Chondrocyte (in vitro differentiated cells): ENCODE measurements at regions not wholly inside any gene's neighbourhood (a gene's known extent, or its start where the extent isn't known, plus 50 kb on each side); places are given as distances from the start of the nearest gene placed in this dataset.

ENCODE experiments used
- DNase-seq: peaks from one replicate; pipeline ENCODE4 v3.0.0; 2021; ENCODE audit warnings: mixed read lengths, low spot score
- H3K27ac Mint-ChIP-seq: one replicate; pipeline ENCODE4 v1.8.0; 2021; ENCODE audit warnings: mild to moderate bottlenecking, moderate library complexity, mixed read lengths; ENCODE audit not compliant: unreplicated experiment
- H3K27me3 Mint-ChIP-seq: 2 replicates; pipeline ENCODE4 v1.8.0; 2021; ENCODE audit warnings: low read depth, mixed read lengths
- H3K36me3 Mint-ChIP-seq: 2 replicates; pipeline ENCODE4 v1.8.0; 2021; ENCODE audit warnings: low read depth, mixed read lengths
- H3K4me1 Mint-ChIP-seq: 2 replicates; pipeline ENCODE4 v1.8.0; 2021; ENCODE audit warnings: low read depth, mild to moderate bottlenecking, mixed read lengths
- H3K4me3 Mint-ChIP-seq: one replicate; pipeline ENCODE4 v1.8.0; 2021; ENCODE audit warnings: mild to moderate bottlenecking, moderate library complexity, mixed read lengths; ENCODE audit not compliant: unreplicated experiment
- H3K9me3 Mint-ChIP-seq: 2 replicates; pipeline ENCODE4 v1.8.0; 2021; ENCODE audit warnings: low read depth, mixed read lengths
- CTCF ChIP-seq: fragments of 200-600 bp; sonication (generic); IDR thresholded peaks from 2 replicates; pipeline ENCODE4 v1.5.0; 2021; ENCODE audit warnings: antibody characterized with exemption, mild to moderate bottlenecking, moderate library complexity

- H3K27me3 Mint-ChIP-seq = peaks cover 32% of the 10 kb centered on the region
- H3K27ac Mint-ChIP-seq = no peak overlapping the region
- no peak for DNase-seq
- no peak for TF ChIP-seq CTCF
- no peak overlapping the region for H3K4me3 Mint-ChIP-seq
- H3K4me1 Mint-ChIP-seq = peaks cover 3% of the 10 kb centered on the region
- no peaks in the 10 kb centered on the region for H3K36me3 Mint-ChIP-seq
- H3K9me3 Mint-ChIP-seq = no peaks in the 10 kb centered on the region
Observed at GRCh38 chr1:227459326-227459841, 104.0 kb upstream of the ZNF678 start.

- Mint-ChIP-seq H3K36me3 (no peaks in the 10 kb centered on the region), H3K4me1 (peaks cover 3% of the 10 kb centered on the region), H3K27ac (no peak overlapping the region), H3K9me3 (no peaks in the 10 kb centered on the region), H3K27me3 (peaks cover 34% of the 10 kb centered on the region), H3K4me3 (no peak overlapping the region)
- TF ChIP-seq CTCF = no peak
- no peak for DNase-seq
Observed at GRCh38 chr1:227454686-227455085, 108.7 kb upstream of the ZNF678 start.

GRCh38 chr1:227453631-227454355 lies 109.6 kb upstream of the ZNF678 start:
- Mint-ChIP-seq H3K27ac (no peak overlapping the region), H3K4me3 (no peak overlapping the region), H3K27me3 (peaks cover 35% of the 10 kb centered on the region), H3K4me1 (no peaks in the 10 kb centered on the region), H3K36me3 (no peaks in the 10 kb centered on the region), H3K9me3 (no peaks in the 10 kb centered on the region)
- no peak for TF ChIP-seq CTCF
- no peak for DNase-seq

- DNase-seq = no peak
- no peaks in the 10 kb centered on the region for H3K36me3 Mint-ChIP-seq
- H3K4me1 Mint-ChIP-seq = peaks cover 6% of the 10 kb centered on the region
- no peak overlapping the region for H3K4me3 Mint-ChIP-seq
- no peaks in the 10 kb centered on the region for H3K9me3 Mint-ChIP-seq
- H3K27me3 Mint-ChIP-seq = peaks cover 28% of the 10 kb centered on the region
- H3K27ac Mint-ChIP-seq = no peak overlapping the region
- no peak for TF ChIP-seq CTCF
Observed at GRCh38 chr1:227451954-227452353, 111.4 kb upstream of the ZNF678 start.

- no peak for DNase-seq
- no peaks in the 10 kb centered on the region for H3K36me3 Mint-ChIP-seq
Observed at GRCh38 chr1:227451057-227451456, 112.3 kb upstream of the ZNF678 start.

More at GRCh38 chr1:227451057-227451456, 112.3 kb upstream of the ZNF678 start:
- no peaks in the 10 kb centered on the region for H3K9me3 Mint-ChIP-seq
- peaks cover 21% of the 10 kb centered on the region for H3K27me3 Mint-ChIP-seq
- H3K27ac Mint-ChIP-seq = no peak overlapping the region
- H3K4me3 Mint-ChIP-seq = no peak overlapping the region
- TF ChIP-seq CTCF = no peak
- peaks cover 6% of the 10 kb centered on the region for H3K4me1 Mint-ChIP-seq
